ES-I3 (cell line): ENCODE measurements at regions not wholly inside any gene's neighbourhood (a gene's known extent, or its start where the extent isn't known, plus 50 kb on each side); places are given as distances from the start of the nearest gene placed in this dataset.

Experiments used
- H3K36me3 ChIP-seq: 2 replicates; pipeline ENCODE4 v1.6.1; 2013; ENCODE audit warnings: mild to moderate bottlenecking, low read length, control low read depth, moderate library complexity; ENCODE audit not compliant: insufficient read depth
- H3K4me1 ChIP-seq: 2 replicates; pipeline ENCODE4 v1.6.1; 2013; ENCODE audit warnings: mild to moderate bottlenecking, control low read depth, low read length; ENCODE audit not compliant: insufficient read depth
- H3K9ac ChIP-seq: 2 replicates; pipeline ENCODE4 v1.6.1; 2013; ENCODE audit warnings: low read depth, mild to moderate bottlenecking, low read length, moderate library complexity
- H3K9me3 ChIP-seq: 2 replicates; pipeline ENCODE4 v1.6.1; 2013; ENCODE audit warnings: mild to moderate bottlenecking, low read length, moderate library complexity; ENCODE audit not compliant: control insufficient read depth, insufficient read depth

DNA sequence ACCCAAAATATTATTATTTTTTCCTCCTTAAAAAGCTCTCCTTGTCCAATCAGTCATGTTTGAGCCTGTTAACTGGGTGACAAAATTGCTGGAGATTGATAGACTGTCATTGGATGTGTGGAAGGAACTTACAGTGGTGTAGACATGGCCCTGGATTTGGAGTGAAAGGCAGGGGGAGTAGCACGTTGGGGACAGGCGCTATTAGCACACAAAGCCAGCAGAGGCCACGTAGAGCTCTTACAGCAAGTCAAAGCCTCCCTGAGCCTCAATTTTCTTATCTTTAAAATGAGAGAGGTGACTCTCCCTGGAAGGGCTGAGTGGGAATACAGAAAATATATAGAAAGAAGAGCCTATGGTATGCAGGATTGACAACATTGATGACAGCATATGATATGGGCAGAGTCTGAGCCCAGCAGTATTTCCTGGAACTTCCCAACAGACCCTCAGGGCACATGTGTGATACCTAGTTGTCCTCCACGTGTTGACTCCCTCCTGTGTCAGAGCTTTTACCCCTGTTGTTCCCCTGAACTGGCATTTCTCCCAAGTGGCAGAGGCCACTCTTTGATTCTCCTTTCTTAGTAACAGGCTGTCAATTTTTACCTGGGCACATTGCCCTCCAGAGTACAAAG is 504.9 kb downstream of the VRK1 start:
- no peaks in the 10 kb centered on the region for H3K9me3 ChIP-seq
- H3K9ac ChIP-seq = no peak overlapping the region
- no peaks in the 10 kb centered on the region; the same call in 1 of the 2 replicates for H3K36me3 ChIP-seq
- no peaks in the 10 kb centered on the region; the same call in 1 of the 2 replicates for H3K4me1 ChIP-seq

- no peaks in the 10 kb centered on the region; the same call in 1 of the 2 replicates for H3K36me3 ChIP-seq
- no peak overlapping the region for H3K9ac ChIP-seq
- H3K9me3 ChIP-seq = no peaks in the 10 kb centered on the region
- no peaks in the 10 kb centered on the region for H3K4me1 ChIP-seq
Observed at GRCh38 chr14:97306133-97306759, 509.1 kb downstream of the VRK1 start.

- no peak overlapping the region for H3K9ac ChIP-seq
- H3K36me3 ChIP-seq = no peaks in the 10 kb centered on the region; the same call in 1 of the 2 replicates
- H3K9me3 ChIP-seq = no peaks in the 10 kb centered on the region
- H3K4me1 ChIP-seq = no peaks in the 10 kb centered on the region
Observed at GRCh38 chr14:97306760-97307246, 509.6 kb downstream of the VRK1 start.

GRCh38 chr14:97311411-97311810 is 514.2 kb downstream of the VRK1 start:
- no peaks in the 10 kb centered on the region for H3K36me3 ChIP-seq
- no peaks in the 10 kb centered on the region for H3K4me1 ChIP-seq
- no peak overlapping the region for H3K9ac ChIP-seq
- H3K9me3 ChIP-seq = peaks cover 4% of the 10 kb centered on the region

GRCh38 chr14:97312910-97313309 is 515.7 kb downstream of the VRK1 start:
- Histone ChIP-seq H3K9me3 (peaks cover 4% of the 10 kb centered on the region), H3K9ac (no peak overlapping the region), H3K4me1 (no peaks in the 10 kb centered on the region), H3K36me3 (no peaks in the 10 kb centered on the region)

DNA sequence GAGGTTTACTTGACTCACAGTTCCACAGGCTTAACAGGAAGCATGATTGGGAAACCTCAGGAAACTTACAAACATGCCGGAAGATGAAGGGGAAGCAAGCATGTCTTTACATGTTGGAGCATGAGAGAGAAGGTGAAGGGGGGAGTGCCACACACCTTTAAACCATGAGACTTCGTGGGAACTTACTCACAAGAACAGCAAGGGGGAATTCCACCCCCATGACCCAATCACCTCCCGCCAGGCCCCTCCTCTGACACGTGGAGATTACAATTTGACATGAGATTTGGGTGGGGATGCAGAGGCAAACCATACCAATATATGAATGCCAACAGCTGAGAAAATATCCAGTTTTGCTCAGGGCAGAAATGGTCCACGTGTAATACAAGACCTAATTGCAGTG is 518.6 kb downstream of the VRK1 start:
- Histone ChIP-seq H3K9me3 (peaks cover 4% of the 10 kb centered on the region), H3K36me3 (no peaks in the 10 kb centered on the region), H3K4me1 (no peaks in the 10 kb centered on the region), H3K9ac (no peak overlapping the region)

DNA sequence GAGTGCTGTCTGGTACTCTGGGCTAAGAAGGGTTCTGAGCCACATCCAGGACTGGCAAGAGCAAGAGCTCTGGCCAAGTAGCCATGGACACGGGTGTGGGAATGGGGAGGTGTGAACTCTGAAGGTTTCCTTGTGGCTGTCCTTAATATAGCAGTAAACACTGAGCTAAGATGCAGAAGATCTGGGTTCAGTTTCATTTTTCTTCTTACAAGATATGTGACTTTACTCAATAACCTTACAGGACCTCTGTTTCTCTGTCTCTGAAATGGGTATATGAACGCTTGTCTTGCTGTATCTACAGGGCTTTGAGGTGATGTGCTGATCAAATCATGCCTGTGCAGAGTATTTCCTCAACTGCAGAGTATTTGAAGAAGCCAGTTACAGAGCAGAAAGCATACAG is 521.2 kb downstream of the VRK1 start:
- Histone ChIP-seq H3K9ac (no peak overlapping the region), H3K4me1 (no peaks in the 10 kb centered on the region), H3K36me3 (no peaks in the 10 kb centered on the region), H3K9me3 (peaks cover 4% of the 10 kb centered on the region)

- H3K9ac ChIP-seq = no peak overlapping the region
- no peaks in the 10 kb centered on the region for H3K9me3 ChIP-seq
- no peaks in the 10 kb centered on the region for H3K36me3 ChIP-seq
- no peaks in the 10 kb centered on the region for H3K4me1 ChIP-seq
Observed at GRCh38 chr14:97319691-97320090, 522.5 kb downstream of the VRK1 start.

DNA sequence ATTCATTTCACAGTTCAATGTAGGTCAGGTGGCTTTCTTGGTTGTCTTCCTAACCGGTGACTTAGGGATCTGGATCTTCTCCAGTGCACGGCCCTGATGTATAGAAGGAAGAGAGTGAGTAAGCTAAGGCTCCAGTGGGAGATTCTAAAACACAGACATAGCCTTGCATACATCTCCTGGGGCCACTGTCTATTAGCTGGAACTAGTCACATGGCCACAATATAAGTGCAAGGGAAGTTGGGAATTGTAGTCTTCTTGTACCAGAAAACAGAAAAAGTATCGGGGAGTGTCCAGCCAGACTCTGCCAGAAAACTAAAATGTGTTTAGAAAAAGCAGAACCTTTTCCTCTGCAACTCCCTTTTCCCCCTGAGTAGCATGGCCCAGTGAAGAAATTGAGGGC is 531.6 kb downstream of the VRK1 start:
- Histone ChIP-seq H3K36me3 (no peaks in the 10 kb centered on the region), H3K9ac (no peak overlapping the region), H3K4me1 (no peaks in the 10 kb centered on the region), H3K9me3 (no peaks in the 10 kb centered on the region)

DNA sequence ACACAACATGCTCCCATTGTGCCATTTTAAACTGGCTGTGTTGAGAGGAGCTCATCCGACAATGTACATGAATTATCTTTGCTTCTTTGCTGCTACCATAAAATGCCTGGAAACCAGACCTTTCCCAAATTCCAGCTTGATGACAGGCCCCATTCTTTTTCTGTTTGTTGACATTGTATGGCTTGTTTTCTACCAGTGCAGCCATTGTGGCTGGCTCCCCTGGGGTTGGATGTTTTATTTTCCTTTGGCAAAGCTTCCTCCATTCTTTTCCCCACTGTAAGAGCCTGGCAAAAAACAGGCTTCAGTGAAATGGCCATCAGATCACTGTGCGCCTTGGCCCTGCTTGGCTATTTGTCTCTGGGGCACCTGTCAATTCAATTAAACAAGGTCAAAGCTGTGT is 532.5 kb downstream of the VRK1 start:
- no peaks in the 10 kb centered on the region for H3K4me1 ChIP-seq
- H3K9ac ChIP-seq = no peak overlapping the region
- H3K36me3 ChIP-seq = no peaks in the 10 kb centered on the region
- no peaks in the 10 kb centered on the region for H3K9me3 ChIP-seq

- no peaks in the 10 kb centered on the region for H3K9me3 ChIP-seq
- no peaks in the 10 kb centered on the region for H3K4me1 ChIP-seq
- no peak overlapping the region for H3K9ac ChIP-seq
- no peaks in the 10 kb centered on the region for H3K36me3 ChIP-seq
Observed at GRCh38 chr14:97331058-97331457, 533.9 kb downstream of the VRK1 start.

DNA sequence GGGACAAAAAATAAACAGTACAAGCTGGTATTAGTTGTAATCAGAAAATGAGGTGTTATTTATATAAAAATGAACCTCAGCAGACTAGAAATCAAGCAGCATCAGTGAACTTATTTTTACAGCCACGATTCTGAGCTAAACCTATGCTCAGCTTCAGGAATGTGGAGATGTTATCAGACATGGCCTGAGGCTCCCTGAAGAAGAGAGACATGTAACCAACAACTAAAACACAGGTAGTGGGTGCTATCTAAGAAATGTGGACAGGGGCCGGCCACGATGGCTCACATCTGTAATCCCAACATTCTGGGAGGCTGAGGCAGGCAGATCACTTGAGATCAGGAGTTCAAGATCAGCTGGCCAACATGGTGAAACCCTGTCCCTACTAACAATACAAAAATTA is 534.3 kb downstream of the VRK1 start:
- Histone ChIP-seq H3K9me3 (no peaks in the 10 kb centered on the region; the same call in 1 of the 2 replicates), H3K9ac (no peak overlapping the region), H3K36me3 (no peaks in the 10 kb centered on the region), H3K4me1 (no peaks in the 10 kb centered on the region)

DNA sequence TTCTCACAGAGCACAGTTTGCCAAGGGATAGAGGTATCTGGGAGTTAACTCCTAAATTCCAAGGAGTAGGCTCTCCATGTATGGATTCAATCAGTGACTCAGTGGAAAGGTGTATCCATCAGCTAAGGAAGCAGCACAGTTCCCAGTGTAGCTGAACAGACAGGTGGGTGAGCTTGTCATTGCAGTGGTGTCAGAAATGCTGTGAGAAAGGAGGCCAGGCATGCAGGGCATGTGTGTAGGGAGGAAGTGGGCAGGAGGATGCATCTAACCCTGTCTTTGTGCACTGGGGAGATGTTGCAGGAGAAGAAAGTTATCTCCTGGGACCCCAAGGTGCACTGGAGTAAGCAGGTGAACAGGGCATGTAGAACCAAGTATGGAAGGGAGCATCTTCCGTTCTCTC is 539.0 kb downstream of the VRK1 start:
- Histone ChIP-seq H3K4me1 (no peaks in the 10 kb centered on the region), H3K9ac (no peak overlapping the region), H3K9me3 (peaks cover under 1% of the 10 kb centered on the region; the same call in 1 of the 2 replicates)

GRCh38 chr14:97336816-97337215 is 539.6 kb downstream of the VRK1 start:
- Histone ChIP-seq H3K9ac (no peak overlapping the region), H3K36me3 (no peaks in the 10 kb centered on the region), H3K9me3 (peaks cover 2% of the 10 kb centered on the region; the same call in 1 of the 2 replicates), H3K4me1 (no peaks in the 10 kb centered on the region)

More for the DNA sequence above, 539.0 kb downstream of the VRK1 start:
- no peaks in the 10 kb centered on the region for H3K36me3 ChIP-seq

DNA sequence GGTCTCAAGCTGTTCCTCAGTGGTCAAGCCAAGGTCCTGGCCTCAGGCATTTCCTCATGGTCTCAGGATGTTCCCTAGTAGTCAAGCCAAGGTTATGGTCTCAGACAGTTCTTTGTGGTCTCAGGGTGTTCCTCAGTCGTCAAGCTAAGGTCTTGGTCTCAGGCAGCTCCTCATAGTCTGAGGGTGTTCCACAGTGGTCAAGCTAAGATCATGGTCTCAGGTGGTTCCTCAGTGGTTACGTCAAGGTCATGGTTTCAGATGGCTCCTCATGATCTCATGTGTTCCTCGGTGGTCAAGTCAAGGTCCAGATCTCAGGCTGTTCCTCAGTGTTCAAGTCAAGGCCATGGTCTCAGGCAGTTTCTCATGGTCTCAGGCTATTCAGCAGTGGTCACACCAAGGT is 540.1 kb downstream of the VRK1 start:
- no peak overlapping the region for H3K9ac ChIP-seq
- no peaks in the 10 kb centered on the region for H3K36me3 ChIP-seq
- no peaks in the 10 kb centered on the region for H3K4me1 ChIP-seq
- H3K9me3 ChIP-seq = peaks cover 2% of the 10 kb centered on the region; the same call in 1 of the 2 replicates
